Activated CD4-positive, CD25-positive, alpha-beta regulatory T cell treated with anti-CD3 and anti-CD28 coated beads, Interleukin-2, amount 50 U/mL, for 72 hours (primary cell): ENCODE measurements at regions not wholly inside any gene's neighbourhood (a gene's known extent, or its start where the extent isn't known, plus 50 kb on each side); places are given as distances from the start of the nearest gene placed in this dataset.

Source experiments
- DNase-seq: peaks from one replicate; pipeline ENCODE4 v3.0.0; 2021

DNA sequence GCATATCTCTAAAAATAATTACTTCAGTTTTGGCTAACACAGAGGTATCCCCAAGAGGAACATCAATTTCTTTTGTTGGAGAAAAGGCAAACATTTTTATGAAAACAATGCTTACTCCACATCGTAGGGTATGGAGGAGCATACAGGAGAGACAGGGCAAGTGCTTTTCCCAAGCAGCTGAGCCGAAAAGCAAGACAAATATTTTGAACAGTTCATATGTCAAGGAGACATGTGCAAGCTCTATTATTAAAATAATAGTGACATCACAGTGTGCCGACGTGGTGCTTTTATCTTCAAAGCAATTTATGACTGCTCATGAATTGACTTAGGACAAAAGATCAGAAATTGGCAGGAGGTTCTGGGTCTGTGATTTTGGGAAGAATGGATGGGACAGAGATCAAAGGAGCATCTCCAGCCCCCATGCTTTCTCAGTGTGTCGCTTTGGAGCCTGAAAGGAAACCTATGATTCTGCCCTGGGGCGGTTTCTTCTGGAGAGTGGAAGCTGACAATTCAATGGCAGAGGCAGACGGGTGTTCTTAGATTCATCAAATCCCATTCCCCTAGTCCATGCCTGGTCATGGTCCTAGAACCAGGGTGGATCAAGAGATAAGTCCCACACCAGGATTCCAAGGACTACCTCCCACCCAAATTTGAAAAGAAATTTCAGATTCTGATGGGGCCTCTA, 97.1 kb downstream of the JCAD start:
- DNase-seq: no peak

DNA sequence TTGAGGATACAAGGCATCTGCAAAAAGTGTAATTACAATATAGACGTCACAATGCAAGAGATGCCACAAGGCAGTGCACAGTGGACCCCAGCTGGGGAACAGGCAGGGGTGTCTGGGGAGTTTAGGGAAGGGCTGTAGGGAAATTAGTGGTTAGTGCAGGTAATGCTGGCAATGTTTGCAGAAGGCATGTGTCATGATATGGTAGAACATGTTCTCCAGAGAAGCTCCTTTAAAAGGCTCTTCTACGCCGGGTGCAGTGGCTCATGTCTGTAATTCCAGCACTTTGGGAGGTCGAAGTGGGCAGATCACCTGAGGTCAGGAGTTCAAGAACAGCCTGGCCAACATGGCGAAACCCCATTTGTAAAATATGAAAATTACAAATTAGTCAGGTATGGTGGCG, 98.0 kb downstream of the JCAD start:
- no peak for DNase-seq

DNA sequence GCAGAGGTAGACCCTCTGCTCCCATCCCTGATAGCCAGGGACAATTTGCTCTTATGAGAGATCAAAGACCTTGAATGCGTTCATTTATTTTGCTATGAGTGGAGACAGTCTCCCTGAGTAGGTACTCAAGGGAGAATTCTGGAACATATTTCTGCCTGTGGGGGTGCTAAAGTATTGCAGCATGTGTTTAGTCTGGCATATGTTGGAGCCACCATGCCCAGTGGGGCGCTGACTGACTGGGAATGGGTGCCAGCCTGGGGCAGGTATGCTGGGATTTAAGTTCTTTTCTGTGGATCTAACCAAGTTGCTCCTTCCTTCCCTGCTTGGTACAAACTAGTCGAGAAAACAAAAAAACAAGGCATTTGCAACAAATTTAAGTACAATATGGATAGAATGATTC, 99.1 kb downstream of the JCAD start:
- DNase-seq: no peak

DNA sequence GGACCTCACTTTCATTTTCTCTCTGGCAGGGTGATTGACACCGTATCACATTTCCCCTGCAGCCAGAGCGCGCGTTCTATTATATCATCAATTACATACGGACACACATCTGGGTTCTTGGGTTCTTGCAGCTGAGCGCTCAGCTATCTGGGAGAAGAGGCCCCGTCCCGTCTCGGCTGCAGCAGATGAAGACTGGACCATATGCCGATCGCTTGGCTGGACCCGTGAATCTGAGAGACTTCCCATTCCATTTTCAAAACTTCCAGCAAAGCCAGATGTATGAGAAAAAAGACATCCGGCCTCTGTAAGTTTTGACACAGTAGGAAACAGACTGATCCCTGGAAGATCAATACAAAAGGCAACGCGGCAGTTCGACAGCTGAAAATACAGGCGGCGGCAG, 99.8 kb downstream of the JCAD start:
- no peak for DNase-seq

DNA sequence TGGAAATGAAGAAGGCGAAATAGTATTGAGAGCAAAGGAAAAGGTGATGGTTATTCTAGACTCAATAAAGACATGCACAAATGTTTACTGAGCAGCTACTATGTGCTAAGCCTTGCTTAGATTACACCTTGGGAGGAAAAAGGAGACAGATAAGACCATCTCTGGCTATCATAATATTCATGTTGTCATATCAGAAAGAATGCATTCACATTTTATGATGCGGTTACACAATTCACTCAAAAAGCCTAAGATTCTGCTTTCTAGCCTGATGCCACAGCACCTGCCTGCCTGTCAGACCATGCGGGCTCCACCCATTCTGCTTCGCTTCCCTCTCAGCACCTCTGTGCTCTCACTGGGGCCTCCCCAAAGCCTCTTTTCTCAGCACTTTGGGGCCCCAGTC, 100.9 kb downstream of the JCAD start:
- DNase-seq: no peak

DNA sequence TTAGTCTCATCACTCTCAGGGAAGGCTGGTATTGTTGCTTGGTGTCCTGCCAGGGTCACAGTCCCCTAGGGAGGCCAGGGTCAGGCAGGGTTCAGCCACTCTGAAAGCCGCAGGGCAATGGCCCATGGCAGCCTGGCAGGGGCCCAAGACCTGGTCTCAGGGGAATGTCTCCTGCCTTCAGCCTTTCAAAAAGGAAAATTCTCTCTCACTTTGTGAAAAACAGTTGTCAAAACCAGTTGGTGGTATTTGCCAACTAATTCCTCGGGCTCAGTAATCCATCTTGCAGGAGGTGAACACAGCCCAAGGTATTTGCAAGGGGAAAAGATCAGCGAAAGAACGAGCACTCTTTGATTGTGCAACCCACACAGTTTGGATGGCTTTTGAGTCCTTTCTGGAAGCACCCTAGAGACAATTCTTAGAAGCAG, 101.5 kb downstream of the JCAD start:
- DNase-seq: no peak

DNA sequence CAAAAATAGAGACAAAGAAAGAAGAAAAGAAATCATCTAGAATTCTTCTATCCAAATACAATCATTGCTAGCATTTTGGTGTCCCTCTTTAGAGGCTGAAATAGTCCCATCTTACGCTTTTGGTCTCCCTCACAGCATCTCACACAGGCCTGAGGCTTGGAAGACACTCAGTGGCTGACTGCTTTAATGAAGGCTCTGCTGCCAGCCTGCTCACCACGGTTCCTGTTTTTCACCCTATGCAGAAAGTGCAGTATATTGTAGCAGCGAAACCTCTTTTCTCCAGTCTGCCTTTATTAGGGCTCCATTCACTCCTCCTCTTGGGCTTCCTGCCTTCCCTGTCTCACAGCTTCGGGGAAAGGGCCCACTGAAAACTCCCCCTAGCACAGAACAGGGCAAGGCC, 102.2 kb downstream of the JCAD start:
- no peak for DNase-seq

DNA sequence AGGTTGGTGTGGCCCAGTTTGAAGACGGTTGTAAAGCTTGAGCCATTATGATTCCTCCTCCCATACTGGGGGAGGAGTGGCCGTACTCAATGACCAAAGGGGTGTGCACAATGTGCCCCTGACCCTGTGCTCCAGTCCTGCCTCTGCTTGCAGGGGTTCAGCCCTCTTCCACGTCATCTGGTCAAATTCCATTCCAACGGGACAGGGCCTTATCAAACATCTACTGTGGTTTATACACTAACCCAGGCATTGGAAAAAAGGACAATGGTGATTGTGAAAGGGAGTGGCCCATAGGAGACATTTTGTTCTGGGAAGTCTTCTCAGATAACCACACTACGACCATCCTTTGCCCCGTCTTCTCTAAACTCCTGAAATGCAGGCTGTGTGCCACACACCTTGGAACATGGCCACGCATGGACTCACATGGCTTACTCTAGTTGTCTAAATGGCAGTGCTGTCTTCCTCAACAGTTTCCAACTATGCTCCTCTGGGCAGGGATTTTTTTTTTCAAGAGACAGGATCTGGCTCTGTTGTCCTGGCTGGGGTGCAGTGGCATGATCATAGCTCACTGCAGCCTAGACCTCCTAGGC, 103.0 kb downstream of the JCAD start:
- DNase-seq: no peak

DNA sequence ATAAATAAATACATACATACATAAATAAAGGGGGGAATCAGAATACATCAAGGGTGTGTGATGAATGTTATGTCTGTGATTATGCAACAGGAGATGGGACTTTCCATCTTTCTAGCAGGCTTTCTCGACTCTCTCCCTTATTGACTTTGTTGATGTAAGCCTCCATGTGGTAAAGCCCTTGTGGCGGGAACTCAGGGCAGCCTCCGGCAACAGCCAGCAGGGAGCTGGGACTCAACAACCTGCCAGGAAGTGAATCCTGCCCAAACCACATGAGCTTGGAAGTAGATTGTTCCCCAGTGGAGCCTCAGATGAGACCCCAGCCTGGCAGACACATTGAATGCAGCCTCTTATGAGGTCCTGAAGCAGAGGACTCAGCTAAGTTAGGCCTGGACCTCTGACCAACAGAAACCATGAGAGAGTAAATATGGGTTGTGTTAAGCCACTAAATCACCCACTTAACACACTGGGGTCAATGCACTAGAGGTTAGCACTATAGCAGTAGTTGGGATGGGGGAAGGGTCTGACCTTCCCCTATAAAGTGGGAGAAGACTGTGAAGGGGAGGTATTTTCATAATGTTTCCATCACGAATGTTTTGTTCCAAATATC, 104.0 kb downstream of the JCAD start:
- DNase-seq: no peak

DNA sequence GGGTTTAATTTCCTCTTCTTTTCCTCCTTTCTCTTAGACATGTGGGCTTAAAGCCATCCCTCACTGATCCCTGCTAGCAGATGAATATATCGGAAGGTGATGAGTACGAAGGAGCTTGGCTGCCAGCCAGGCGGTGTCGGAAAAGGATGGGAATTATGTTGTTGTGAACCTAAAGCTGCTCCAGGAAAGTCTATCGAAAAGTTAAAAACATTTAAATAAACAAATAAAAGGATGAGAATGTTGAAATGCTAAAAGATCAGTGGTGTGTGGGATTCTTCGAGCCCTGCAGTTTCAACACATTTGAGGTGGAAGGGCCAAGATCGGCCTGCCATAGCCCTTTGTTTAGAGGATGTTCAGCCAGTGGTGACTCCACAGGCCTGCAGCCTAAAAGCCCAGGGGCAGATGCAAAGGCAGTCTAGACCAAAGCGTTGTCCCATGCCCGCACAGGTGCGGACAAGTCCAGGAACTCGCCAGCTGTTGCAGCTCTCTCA, 107.9 kb downstream of the JCAD start:
- DNase-seq: no peak

DNA sequence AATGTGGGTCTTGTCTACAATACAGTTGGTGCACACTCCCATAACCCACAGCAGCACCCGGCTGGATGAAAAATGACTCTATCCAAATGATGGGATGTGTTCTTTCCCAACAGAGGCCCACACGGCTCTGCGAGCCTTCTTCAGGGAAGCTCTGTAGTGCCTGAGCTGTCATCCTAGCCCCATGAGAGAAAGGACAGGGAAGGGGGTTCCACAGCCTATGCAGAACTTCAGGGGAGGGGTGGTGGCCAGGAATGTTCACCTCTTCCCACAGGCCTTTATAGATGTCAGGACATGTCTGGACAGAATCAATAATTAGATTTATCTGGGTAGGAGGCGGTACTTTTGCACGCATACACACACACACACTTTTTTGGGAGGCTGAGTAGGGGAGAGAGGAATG, 109.0 kb downstream of the JCAD start:
- DNase-seq: no peak

DNA sequence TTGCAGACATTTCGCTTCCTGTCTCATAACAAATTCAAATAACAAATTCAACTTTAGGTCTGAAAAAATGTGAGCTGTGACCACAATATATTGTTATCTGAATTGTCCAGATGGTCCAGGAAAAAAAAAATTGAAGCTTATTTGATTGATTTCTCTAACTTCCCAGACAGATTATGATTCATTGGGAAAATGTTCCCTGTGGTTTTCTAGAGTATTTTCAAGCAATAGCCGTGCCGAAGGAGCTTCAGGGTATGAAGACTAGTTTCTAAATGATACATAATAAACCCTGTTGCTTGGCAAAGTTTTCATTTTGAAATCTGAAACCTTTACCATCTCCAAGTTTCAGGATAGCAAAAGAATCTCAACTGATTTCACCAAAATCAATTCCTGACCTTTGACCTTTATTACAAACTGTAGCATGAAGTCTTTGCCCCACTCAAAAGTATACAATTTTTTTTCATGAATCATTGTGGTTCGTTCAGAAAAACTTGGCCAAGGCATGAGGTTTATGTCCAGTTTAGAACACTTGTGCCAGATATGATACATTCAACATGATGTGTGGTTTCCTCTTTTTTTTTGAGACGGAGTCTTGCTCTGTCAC, 109.9 kb downstream of the JCAD start:
- DNase-seq: no peak

DNA sequence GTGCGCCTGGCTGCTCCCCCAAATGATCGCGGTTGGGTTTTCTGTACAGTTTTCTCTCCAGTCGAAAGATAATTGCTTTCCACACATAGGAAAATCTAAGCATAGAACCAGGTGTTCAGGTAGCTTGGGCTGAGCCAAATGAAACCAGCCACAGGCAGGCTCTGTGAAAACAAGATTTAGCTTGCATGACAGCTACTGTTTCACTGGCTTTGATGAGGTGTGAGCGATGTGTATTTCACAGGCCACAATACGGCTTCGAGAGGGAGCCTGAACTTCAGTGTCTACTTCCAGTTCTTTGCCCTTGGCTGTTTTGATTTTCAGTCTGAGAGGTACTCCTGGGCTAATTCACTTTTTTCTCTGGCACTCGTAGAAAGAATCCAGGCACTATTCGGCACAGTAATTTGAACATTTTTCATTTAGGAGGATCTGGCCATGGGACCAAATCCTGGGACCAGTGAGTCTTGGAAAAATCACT, 110.5 kb downstream of the JCAD start:
- no peak for DNase-seq

DNA sequence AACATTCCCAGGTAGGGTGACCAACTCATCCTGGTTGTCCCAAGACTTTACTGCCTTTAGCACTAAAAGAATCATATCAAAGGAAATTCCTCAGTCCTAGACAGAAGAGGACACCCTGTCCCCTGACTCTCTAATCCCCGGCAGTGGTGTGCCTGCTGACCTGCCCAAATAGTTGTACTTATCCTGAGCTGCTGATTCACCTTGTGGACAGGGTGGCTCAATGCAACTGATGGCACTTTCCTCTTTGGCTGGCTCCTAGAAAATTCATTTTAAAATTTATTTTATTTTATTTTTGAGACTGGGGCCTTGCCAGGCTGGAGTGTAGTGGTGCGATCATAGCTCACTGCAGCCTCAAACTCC, 111.7 kb downstream of the JCAD start:
- no peak for DNase-seq

DNA sequence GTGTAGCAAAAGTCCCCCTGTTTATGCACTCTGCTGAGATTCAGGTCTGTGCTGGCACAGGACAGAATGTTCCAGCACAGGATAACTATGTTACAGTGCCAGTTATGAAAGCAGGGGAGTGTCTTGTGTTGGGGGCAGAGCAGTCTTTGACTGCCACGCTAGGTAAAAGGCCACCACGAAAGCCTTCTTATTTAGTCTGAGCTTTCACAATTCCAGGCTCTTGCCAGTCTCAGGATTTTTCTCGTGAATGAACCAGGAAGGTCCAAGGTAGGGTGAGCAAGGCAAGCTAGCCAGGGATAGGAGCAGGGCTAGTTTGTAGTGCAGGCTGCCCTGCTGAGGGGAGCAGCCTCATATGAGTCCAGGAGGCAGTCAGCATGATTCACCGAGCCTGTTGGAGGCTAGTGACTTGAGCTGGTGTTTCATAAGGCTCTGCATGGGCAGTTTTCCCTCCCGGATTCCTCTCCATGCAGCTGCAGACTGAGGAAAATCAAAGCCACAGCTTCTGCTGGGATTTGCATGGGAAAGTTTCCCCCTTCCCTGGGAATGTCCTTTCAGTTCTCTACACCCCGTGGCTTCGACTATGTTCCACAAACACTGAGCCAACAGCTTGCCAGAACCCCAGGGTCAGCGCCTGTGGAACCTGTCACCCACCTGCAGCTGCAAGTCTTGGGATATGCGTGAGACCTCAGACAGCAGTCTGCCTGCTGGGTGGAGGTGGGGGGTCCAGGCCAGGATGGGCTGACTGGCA, 112.3 kb downstream of the JCAD start:
- no peak for DNase-seq

DNA sequence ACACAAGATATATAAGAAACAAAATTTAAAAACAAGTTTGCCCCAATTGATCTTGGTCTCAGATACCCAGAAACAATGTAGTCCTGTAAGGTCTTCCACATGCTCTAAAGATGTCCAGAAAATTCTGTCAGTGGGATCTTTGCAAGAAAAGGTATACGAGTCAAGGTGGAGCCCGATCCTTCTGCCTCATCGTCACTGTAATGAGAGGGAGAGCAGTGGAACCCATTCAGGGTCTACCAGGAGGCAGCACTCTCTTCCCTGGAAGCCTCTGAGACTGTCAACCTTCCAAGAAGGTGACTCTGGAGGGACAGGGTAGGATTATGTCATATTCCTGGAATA, 112.8 kb downstream of the JCAD start:
- DNase-seq: no peak

DNA sequence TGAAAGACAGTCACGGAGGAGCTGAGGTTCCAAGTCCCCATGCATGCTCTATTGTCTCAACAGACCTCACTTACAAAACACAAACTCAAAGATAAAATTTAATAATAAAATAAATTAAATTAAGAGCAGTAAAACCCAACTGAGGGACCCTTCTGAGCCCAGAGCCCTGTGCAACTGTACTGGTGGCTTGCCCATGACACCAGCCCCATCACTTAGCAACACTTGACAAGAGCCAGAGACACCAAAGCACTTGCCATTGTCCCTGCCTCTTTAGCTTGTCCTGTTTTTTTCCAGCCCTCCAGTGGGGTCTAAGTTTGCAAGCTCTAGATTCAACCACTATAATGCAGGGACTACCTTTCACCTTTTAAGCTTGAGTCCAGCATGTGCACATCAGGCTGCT, 117.9 kb downstream of the JCAD start:
- no peak for DNase-seq

DNA sequence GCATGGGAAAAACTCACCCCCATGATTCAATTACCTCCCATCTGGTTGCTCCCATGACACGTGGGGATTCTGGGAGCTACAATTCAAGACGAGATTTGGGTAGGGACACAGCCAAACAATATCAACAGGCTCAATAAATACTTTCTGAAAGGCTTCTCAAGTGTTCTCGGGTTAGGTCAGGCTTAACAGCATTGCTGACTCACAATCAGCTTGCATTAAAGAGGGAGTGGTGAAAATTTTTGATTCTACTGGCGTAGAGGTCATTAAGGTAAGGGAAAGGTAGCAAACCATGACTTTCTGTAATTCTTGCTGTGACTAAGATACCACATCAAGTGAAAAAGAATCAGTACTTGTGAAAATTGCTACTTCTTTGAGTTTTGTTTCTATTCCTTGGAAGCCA, 126.4 kb downstream of the JCAD start:
- no peak for DNase-seq

DNA sequence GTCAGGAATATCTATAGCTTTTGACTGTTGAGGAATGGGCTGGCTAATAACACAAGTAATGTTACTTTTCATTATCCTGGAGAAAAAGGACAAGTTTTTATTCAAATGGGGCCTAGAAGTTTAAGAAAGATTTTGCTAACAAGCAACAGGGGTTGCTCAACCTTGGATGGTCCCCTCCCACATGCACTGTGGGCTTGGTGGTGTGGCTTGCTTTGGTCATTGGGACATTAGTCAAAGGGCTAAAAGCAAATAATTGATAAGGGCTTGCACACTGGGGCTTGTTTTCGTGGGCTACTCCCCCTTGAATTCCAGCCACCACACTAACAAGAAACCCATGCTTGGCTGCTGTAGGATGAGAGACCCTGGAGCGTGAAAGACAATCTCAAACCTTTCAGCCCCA, 127.6 kb downstream of the JCAD start:
- no peak for DNase-seq

DNA sequence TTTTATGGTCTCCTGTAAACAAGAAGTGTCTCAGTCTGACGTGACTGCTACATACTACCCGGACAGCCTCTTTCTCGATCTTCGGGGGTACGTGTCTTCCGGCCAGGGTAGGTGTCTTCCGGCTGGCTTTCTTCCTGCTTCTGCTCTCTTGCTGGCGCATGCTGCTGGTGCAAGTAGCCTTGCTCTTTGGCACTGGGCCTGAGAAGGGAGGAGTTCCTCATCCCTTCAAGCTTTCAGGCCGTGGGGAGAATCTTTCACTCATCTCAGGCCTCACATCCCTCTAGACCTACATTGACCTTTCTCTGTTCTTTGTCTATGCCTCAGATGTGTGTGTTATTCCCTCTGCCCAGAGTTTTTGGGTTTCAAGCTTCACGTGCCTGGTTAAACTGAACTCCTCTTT, 130.4 kb downstream of the JCAD start:
- no peak for DNase-seq

DNA sequence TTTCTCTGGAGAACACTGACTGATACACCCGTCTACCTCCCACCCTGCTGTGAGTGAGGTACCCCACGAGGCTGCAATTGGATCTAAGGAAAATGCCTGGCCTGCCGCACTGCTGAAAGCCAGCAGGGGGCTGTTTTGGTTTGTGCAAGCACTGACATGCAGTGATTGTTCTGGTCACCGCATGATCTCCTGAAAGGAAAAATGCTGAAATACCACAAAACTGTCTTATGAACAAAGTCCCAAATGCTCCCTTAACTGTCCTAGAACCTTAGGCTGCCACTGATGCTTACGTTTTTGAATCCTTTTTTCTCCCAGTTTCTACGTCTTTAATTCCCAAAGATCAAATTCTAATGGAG, 132.7 kb downstream of the JCAD start:
- DNase-seq: no peak

DNA sequence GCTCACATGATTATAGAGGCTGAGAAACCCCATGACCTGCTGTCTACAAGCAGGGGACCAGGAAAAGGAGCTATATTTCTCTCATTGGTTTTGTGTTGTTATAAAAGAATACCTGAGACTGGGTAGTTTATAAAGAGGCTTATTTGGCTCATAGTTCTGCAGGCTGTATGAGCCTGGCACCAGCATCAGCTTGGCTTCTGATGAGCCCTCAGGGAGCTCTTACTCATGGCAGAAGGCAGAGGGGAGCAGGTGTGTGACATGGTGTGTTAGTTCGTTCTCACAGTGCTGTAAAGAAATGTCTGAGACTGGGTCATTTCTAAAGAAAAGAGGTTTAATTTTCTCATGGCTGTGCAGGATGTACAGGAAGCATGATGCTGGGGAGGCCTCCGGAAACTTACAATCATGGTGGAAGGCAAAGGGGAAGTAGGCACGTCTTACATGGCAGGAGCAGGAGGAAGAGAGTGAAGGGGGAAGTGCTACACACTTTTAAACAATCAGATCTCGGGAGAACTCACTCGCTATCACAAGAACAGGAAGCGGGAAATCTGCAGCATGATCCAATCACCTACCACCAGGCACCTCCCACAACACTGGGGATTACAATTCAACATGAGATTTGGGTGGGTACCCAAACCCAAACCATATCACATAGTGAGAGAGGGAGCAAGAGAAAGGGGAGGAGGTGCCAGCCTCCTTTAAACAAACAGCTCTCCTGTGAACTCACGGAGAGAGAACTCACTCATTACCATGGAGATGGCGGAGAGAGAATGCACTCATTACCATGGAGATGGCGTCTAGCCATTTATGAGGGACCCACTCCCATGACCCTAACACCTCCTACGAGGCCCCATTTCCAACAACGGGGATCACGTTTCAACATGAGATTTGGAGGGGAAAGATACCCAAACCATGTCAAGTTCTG, 133.4 kb downstream of the JCAD start:
- DNase-seq: no peak

DNA sequence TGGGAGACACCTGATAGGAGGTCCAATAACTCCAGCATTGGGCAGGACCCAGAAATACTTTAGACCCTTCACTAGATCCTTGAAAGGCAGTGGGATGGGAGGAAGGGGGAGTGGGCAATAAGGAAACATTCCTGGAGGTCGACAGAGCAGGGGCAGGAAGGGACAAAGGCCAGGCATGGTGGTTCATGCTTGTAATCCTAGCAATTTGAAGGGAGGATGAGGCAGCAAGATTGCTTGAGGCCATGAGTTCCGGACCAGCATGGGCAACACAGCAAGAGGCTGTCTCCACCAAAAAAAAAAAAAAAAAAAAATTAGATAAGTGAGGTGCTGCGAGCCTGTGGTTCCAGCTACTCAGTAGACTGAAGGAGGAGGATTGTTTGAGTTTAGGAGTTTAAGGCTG, 134.9 kb downstream of the JCAD start:
- DNase-seq: no peak
